H1 (cell line): ENCODE measurements at regions not wholly inside any gene's neighbourhood (a gene's known extent, or its start where the extent isn't known, plus 50 kb on each side); places are given as distances from the start of the nearest gene placed in this dataset.

Experiments
- CTCF ChIA-PET: fragments of 300-600 bp; sonication (Branson Sonifier 250); formaldehyde crosslinking; loops from one replicate; lab custom pipeline; 2021; ENCODE audit not compliant: partially characterized antibody; lab: Charles Lee
- POLR2A ChIA-PET: fragments of 300-600 bp; sonication (Branson Sonifier 250); formaldehyde crosslinking; loops from one replicate; lab custom pipeline; 2021; ENCODE audit warnings: inconsistent platforms; ENCODE audit not compliant: partially characterized antibody; lab: Charles Lee
- DNase-seq, 2 experiments: peaks; one replicate each; pipeline versions ENCODE4 v3.0.0 to v3.0.0-alpha.2; 2010 to 2022; ENCODE audit warnings: low spot score in 2 of 2, low read depth in 1 of 2, mixed read lengths in 1 of 2
- FAIRE-seq: peaks from 2 replicates; lab custom pipeline; 2011; peaks lifted over from hg19 to GRCh38; lab: Jason Lieb, UNC
- H2AFZ ChIP-seq: 2 replicates; pipeline ENCODE4 v1.8.1; 2012; ENCODE audit warnings: low read length, inconsistent platforms
- H2AK5ac ChIP-seq: 2 replicates; pipeline ENCODE4 v1.6.1; 2013; ENCODE audit warnings: low read depth, low read length
- H2BK120ac ChIP-seq: replicated peaks from 2 replicates; pipeline ENCODE3; 2013; ENCODE audit warnings: low read depth, low read length, inconsistent platforms
- H2BK12ac ChIP-seq: 2 replicates; pipeline ENCODE4 v1.6.1; 2013; ENCODE audit warnings: low read depth, low read length
- H2BK15ac ChIP-seq: 2 replicates; pipeline ENCODE4 v1.6.1; 2013; ENCODE audit warnings: low read length
- H2BK20ac ChIP-seq: 2 replicates; pipeline ENCODE4 v1.6.1; 2013; ENCODE audit warnings: low read length
- H2BK5ac ChIP-seq: 2 replicates; pipeline ENCODE4 v1.6.1; 2013; ENCODE audit warnings: low read depth, low read length
- H3K14ac ChIP-seq: 2 replicates; pipeline ENCODE4 v1.6.1; 2013; ENCODE audit warnings: inconsistent platforms; ENCODE audit not compliant: insufficient read length
- H3K18ac ChIP-seq: 2 replicates; pipeline ENCODE4 v1.6.1; 2013; ENCODE audit warnings: low read length; ENCODE audit errors: extremely low read depth
- H3K23ac ChIP-seq: 2 replicates; pipeline ENCODE4 v1.6.1; 2013; ENCODE audit warnings: inconsistent platforms; ENCODE audit not compliant: insufficient read length
- H3K23me2 ChIP-seq: 2 replicates; pipeline ENCODE4 v1.6.1; 2013; ENCODE audit warnings: low read depth, low read length
- H3K27ac ChIP-seq: 2 replicates; pipeline ENCODE4 v1.6.1; 2011; ENCODE audit warnings: low read depth, low read length, inconsistent platforms
- H3K27me3 ChIP-seq, 4 experiments: replicated peaks in 1 of 4; 1 replicate in 1 of 4; 2 replicates in 3 of 4; pipeline versions ENCODE4 v1.6.1 to v1.8.1; 2011 to 2013; ENCODE audit warnings: low read length in 3 of 4, mild to moderate bottlenecking in 3 of 4, inconsistent platforms in 2 of 4, mixed read lengths in 2 of 4, moderate library complexity in 1 of 4; ENCODE audit not compliant: control insufficient read depth in 3 of 4, insufficient read depth in 3 of 4; ENCODE audit errors: extremely low read depth in 1 of 4
- H3K36me3 ChIP-seq, 4 experiments: 2 replicates each; pipeline versions ENCODE4 v1.6.1 to v1.8.1; 2011 to 2013; ENCODE audit warnings: mild to moderate bottlenecking in 4 of 4, low read length in 3 of 4, moderate library complexity in 2 of 4, control low read depth in 1 of 4, inconsistent platforms in 1 of 4; ENCODE audit not compliant: insufficient read depth in 4 of 4, control insufficient read depth in 2 of 4
- H3K4ac ChIP-seq: replicated peaks from 2 replicates; pipeline ENCODE3; 2013; ENCODE audit warnings: low read length, low read depth, mixed read lengths, inconsistent platforms; ENCODE audit not compliant: insufficient read length
- H3K4me1 ChIP-seq, 4 experiments: replicated peaks in 1 of 4; 1 replicate in 1 of 4; 2 replicates in 3 of 4; pipeline versions ENCODE4 v1.6.1 to v1.8.1; 2011 to 2013; ENCODE audit warnings: low read length in 3 of 4, inconsistent platforms in 2 of 4, mixed read lengths in 1 of 4; ENCODE audit not compliant: insufficient read depth in 4 of 4, control insufficient read depth in 3 of 4
- H3K4me2 ChIP-seq, 2 experiments: 2 replicates each; pipeline versions ENCODE4 v1.6.1 to v1.8.1; 2011 to 2013; ENCODE audit warnings: low read depth in 2 of 2, low read length in 2 of 2, control low read depth in 1 of 2, inconsistent platforms in 1 of 2, mild to moderate bottlenecking in 1 of 2; ENCODE audit not compliant: insufficient read depth in 1 of 2
- H3K4me3 ChIP-seq, 4 experiments: fragments of 200-600, 300-600 bp in 1 of 4; sonication (generic), shearing (Covaris generic), sonication (Bioruptor Twin) in 1 of 4; 2 replicates each; pipeline versions ENCODE4 v1.5.1 to v1.8.1; 2011 to 2016; ENCODE audit warnings: low read length in 4 of 4, low read depth in 3 of 4, control low read depth in 2 of 4, inconsistent platforms in 2 of 4, mild to moderate bottlenecking in 2 of 4, mixed read lengths in 1 of 4, moderate library complexity in 1 of 4; ENCODE audit not compliant: insufficient read depth in 2 of 4; ENCODE audit errors: extremely low read depth in 1 of 4
- H3K56ac ChIP-seq: replicated peaks from 2 replicates; pipeline ENCODE3; 2013; ENCODE audit warnings: low read depth, mild to moderate bottlenecking, mixed read lengths, low read length, inconsistent platforms; ENCODE audit not compliant: insufficient read length
- H3K79me1 ChIP-seq: 2 replicates; pipeline ENCODE4 v1.6.1; 2013; ENCODE audit warnings: low read depth, low read length, control low read depth
- H3K79me2 ChIP-seq, 2 experiments: 2 replicates each; pipeline versions ENCODE4 v1.6.1 to v1.8.1; 2012 to 2013; ENCODE audit warnings: low read length in 2 of 2, mild to moderate bottlenecking in 2 of 2, inconsistent platforms in 1 of 2; ENCODE audit not compliant: insufficient read depth in 2 of 2, control insufficient read depth in 1 of 2
- H3K9ac ChIP-seq, 4 experiments: replicated peaks in 1 of 4; 1 replicate in 1 of 4; 2 replicates in 3 of 4; pipeline versions ENCODE4 v1.6.1 to v1.8.1; 2011 to 2013; ENCODE audit warnings: low read depth in 3 of 4, low read length in 3 of 4, control low read depth in 2 of 4, mild to moderate bottlenecking in 2 of 4, moderate library complexity in 2 of 4, inconsistent platforms in 1 of 4; ENCODE audit errors: extremely low read depth in 1 of 4
- H3K9me3 ChIP-seq, 2 experiments: 2 replicates each; pipeline versions ENCODE4 v1.6.1 to v1.8.1; 2012 to 2013; ENCODE audit warnings: mild to moderate bottlenecking in 2 of 2, moderate library complexity in 2 of 2, control low read depth in 1 of 2, inconsistent platforms in 1 of 2, low read depth in 1 of 2, low read length in 1 of 2, mixed read lengths in 1 of 2; ENCODE audit not compliant: insufficient read depth in 2 of 2
- H4K20me1 ChIP-seq, 2 experiments: replicated peaks in 1 of 2; 2 replicates each; pipeline versions ENCODE3 to v1.8.1; 2011 to 2013; ENCODE audit warnings: inconsistent platforms in 2 of 2, low read length in 2 of 2, mild to moderate bottlenecking in 1 of 2; ENCODE audit not compliant: insufficient read depth in 2 of 2, control insufficient read depth in 1 of 2
- H4K5ac ChIP-seq: 2 replicates; pipeline ENCODE4 v1.6.1; 2013; ENCODE audit warnings: low read length, low read depth, mixed read lengths, inconsistent platforms; ENCODE audit not compliant: insufficient read length
- H4K8ac ChIP-seq: 2 replicates; pipeline ENCODE4 v1.8.0; 2013; ENCODE audit warnings: mild to moderate bottlenecking, moderate library complexity, low read length, inconsistent platforms; ENCODE audit not compliant: insufficient read depth; ENCODE audit errors: extremely low read depth
- H4K91ac ChIP-seq: replicated peaks from 2 replicates; pipeline ENCODE3; 2013; ENCODE audit warnings: low read length, mixed read lengths, inconsistent platforms; ENCODE audit not compliant: insufficient read length
- BACH1 ChIP-seq: IDR thresholded peaks from 2 replicates; pipeline ENCODE4 v1.6.1; 2012; ENCODE audit warnings: low read length, improper control_type of control experiment
- CBX5 ChIP-seq: fragments of 300-800, 300-1000 bp; sonication (generic); IDR thresholded peaks from 2 replicates; pipeline ENCODE4 v1.7.1; 2016; ENCODE audit warnings: antibody characterized with exemption, low read length, low read depth
- CHD2 ChIP-seq: IDR thresholded peaks from 2 replicates; pipeline ENCODE4 v1.6.1; 2012; ENCODE audit warnings: low read length, improper control_type of control experiment
- CTBP2 ChIP-seq: IDR thresholded peaks from 2 replicates; pipeline ENCODE4 v1.7.0; 2011; ENCODE audit warnings: borderline replicate concordance, mild to moderate bottlenecking, moderate library complexity, mixed read lengths, low read length; ENCODE audit not compliant: insufficient read depth, insufficient read length
- FOSL1 ChIP-seq: IDR thresholded peaks from 2 replicates; pipeline ENCODE4 v1.6.1; 2011; ENCODE audit warnings: mild to moderate bottlenecking, low read depth, low read length, moderate library complexity; ENCODE audit not compliant: insufficient read depth
- HDAC2 ChIP-seq, 2 experiments: fragments of 300-600 bp in 1 of 2; sonication (generic) in 1 of 2; IDR thresholded peaks; 2 replicates each; pipeline ENCODE4 v1.6.1; 2011 to 2012; ENCODE audit warnings: low read depth in 2 of 2, low read length in 2 of 2, mild to moderate bottlenecking in 2 of 2, moderate library complexity in 2 of 2, borderline replicate concordance in 1 of 2, inconsistent platforms in 1 of 2
- HDAC6 ChIP-seq: IDR thresholded peaks from one replicate; pipeline ENCODE4 v1.7.1; 2012; ENCODE audit warnings: low read depth, mild to moderate bottlenecking, inconsistent platforms, low read length, moderate library complexity
- JUND ChIP-seq: IDR thresholded peaks from 2 replicates; pipeline ENCODE4 v1.6.1; 2011; ENCODE audit warnings: mild to moderate bottlenecking, improper control_type of control experiment, low read length
- RNF2 ChIP-seq: fragments of 200-900, 300-1000 bp; sonication (generic); IDR thresholded peaks from 2 replicates; pipeline ENCODE4 v1.7.1; 2016; ENCODE audit warnings: borderline replicate concordance, low read depth, mild to moderate bottlenecking, antibody characterized with exemption, low read length; ENCODE audit not compliant: poor library complexity, severe bottlenecking; ENCODE audit errors: missing control alignments
- WGBS, 2 experiments: shearing (Covaris generic) in 1 of 2; methylation state at CpG; one replicate each; pipeline versions ENCODE4 v1.1.6 to v1.1.7; 2013 to 2015; ENCODE audit warnings: low lambda C conversion rate in 2 of 2, mixed read lengths in 2 of 2, inconsistent platforms in 1 of 2, low coverage in 1 of 2, missing lambda C conversion rate in 1 of 2; ENCODE audit not compliant: insufficient replicate concordance in 2 of 2, insufficient coverage in 1 of 2, insufficient read length in 1 of 2; ENCODE audit errors: extremely low coverage in 1 of 2, missing lambda C conversion rate in 1 of 2; 5-methylcytosine and 5-hydroxymethylcytosine counted together

DNA sequence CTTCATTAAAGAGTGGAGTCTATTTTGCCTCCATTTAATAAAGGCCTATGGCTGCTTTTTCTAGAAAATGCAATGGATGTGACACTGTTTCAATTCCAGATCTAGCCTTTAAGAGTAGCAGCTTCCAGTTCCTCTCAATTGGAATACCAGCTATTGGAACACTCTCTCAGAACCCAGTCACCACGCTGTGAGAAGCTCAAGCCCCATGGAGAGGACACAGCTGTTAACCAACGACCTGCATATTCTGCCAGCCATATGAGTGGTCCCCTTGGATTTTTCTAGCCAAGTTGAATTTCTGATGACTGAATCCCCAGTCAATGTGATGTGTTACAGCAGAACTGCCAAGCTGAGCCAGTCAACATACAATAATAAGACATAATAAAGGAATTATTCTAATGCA lies 131.8 kb downstream of the TMTC3 start:
- Histone ChIP-seq H3K14ac (no peak overlapping the region), H3K4me1 (no peaks in the 10 kb centered on the region), H4K91ac (no peak overlapping the region), H3K18ac (no peak overlapping the region), H4K20me1 (no peaks in the 10 kb centered on the region), H2BK5ac (no peak overlapping the region), H2AFZ (no peak overlapping the region), H3K4me3 (no peak overlapping the region), H3K79me1 (no peaks in the 10 kb centered on the region), H3K36me3 (no peaks in the 10 kb centered on the region), H2BK15ac (no peak overlapping the region), H2BK20ac (no peak overlapping the region), H4K5ac (no peak overlapping the region), H3K79me2 (no peaks in the 10 kb centered on the region), H3K56ac (no peak overlapping the region), H3K23me2 (no peaks in the 10 kb centered on the region), H3K27me3 (no peaks in the 10 kb centered on the region), H2AK5ac (no peak overlapping the region), H2BK120ac (no peak overlapping the region), H3K9ac (no peak overlapping the region), H3K27ac (no peak overlapping the region), H4K8ac (no peak overlapping the region), H3K23ac (no peak overlapping the region), H3K9me3 (no peaks in the 10 kb centered on the region), H3K4ac (no peak overlapping the region), H2BK12ac (no peak overlapping the region), H3K4me2 (no peak overlapping the region)
- 79% methylated on average over 2 of the region's 2 CpGs; no CpG with 5 or more reads in 1 of the 2 experiments for WGBS, 2 experiments
- no peak for FAIRE-seq
- ChIA-PET POLR2A (interaction anchor here (0.6 kb wide), 1 partner anchor 1608 kb away, joined by 3 read pairs; no protein-coding TSS in a partner anchor), CTCF (interaction anchor here (0.6 kb wide), 1 partner anchor 55 kb away, joined by 3 read pairs; no protein-coding TSS in a partner anchor)
- no peak for DNase-seq
- no peak for TF ChIP-seq CBX5
- TF ChIP-seq HDAC6: no peak
- TF ChIP-seq JUND: no peak
- no peak for TF ChIP-seq RNF2
- TF ChIP-seq BACH1: no peak
- no peak for TF ChIP-seq FOSL1
- TF ChIP-seq CTBP2: no peak
- no peak for TF ChIP-seq HDAC2 (IDR thresholded peaks at IDR 0.05; ENCODE audit: borderline replicate concordance in 1 of 2, low read depth in 2 of 2, low read length in 2 of 2)
- TF ChIP-seq CHD2: no peak
